ENCODE measurements at regions not wholly inside any gene's neighbourhood (a gene's known extent, or its start where the extent isn't known, plus 50 kb on each side); places are given as distances from the start of the nearest gene placed in this dataset.

- TF ChIP-seq POLR2A (IDR thresholded peaks at IDR 0.05; ENCODE audit: low read depth, low read length) (no peak), EGR1 (IDR thresholded peaks at IDR 0.05; ENCODE audit: borderline replicate concordance in 1 of 2, low read depth in 2 of 2, low read length in 2 of 2) (no peak), POLR2AphosphoS5 (IDR thresholded peaks at IDR 0.05; ENCODE audit: low read length) (no peak), CTCF (IDR thresholded peaks at IDR 0.05 in 2 of 3, conservative IDR thresholded peaks at IDR 0.05 in 1 of 3; ENCODE audit: control insufficient read depth in 2 of 3, extremely low read depth in 1 of 3, insufficient read depth in 1 of 3, low read depth in 3 of 3, low read length in 3 of 3) (no peak), JUND (IDR thresholded peaks at IDR 0.05; ENCODE audit: low read depth, low read length) (no peak), SMAD1 (IDR thresholded peaks at IDR 0.05; ENCODE audit: low read depth, partially characterized antibody) (no peak)
Measured at GRCh38 chr2:203654826-203655225, 51.6 kb upstream of the CD28 start.

All from GM12878 (cell line).